Duodenal mucosa (tissue), 2 donors: ENCODE measurements at regions not wholly inside any gene's neighbourhood (a gene's known extent, or its start where the extent isn't known, plus 50 kb on each side); places are given as distances from the start of the nearest gene placed in this dataset.

ENCODE experiments used
- H3K27ac ChIP-seq: one replicate; pipeline ENCODE4 v1.7.0; 2013; ENCODE audit warnings: low read depth, low read length
- H3K27me3 ChIP-seq, 2 donors: one replicate each; pipeline ENCODE4 v1.7.0; 2013; ENCODE audit warnings: low read length in 2 of 2, control low read depth in 1 of 2; ENCODE audit not compliant: insufficient read depth in 2 of 2, control insufficient read depth in 1 of 2
- H3K36me3 ChIP-seq, 2 donors: one replicate each; pipeline ENCODE4 v1.7.0; 2013; ENCODE audit warnings: low read length in 2 of 2, control low read depth in 1 of 2; ENCODE audit not compliant: insufficient read depth in 2 of 2, control insufficient read depth in 1 of 2
- H3K4me1 ChIP-seq, 2 donors: one replicate each; pipeline ENCODE4 v1.7.0; 2013; ENCODE audit warnings: low read length in 2 of 2, control low read depth in 1 of 2; ENCODE audit not compliant: insufficient read depth in 2 of 2, control insufficient read depth in 1 of 2
- H3K4me3 ChIP-seq, 2 donors: one replicate each; pipeline ENCODE4 v1.7.0; 2013; ENCODE audit warnings: low read length in 2 of 2, low read depth in 1 of 2
- H3K9ac ChIP-seq, 2 donors: one replicate each; pipeline ENCODE4 v1.7.0; 2013; ENCODE audit warnings: low read length in 2 of 2, low read depth in 1 of 2
- H3K9me3 ChIP-seq, 2 donors: one replicate each; pipeline ENCODE4 v1.7.0; 2013; ENCODE audit warnings: low read length in 2 of 2, control low read depth in 1 of 2; ENCODE audit not compliant: control insufficient read depth in 1 of 2

- Histone ChIP-seq H3K36me3 (no peaks in the 10 kb centered on the region), H3K27me3 (peaks cover 8% of the 10 kb centered on the region in 2 donors), H3K9me3 (no peaks in the 10 kb centered on the region), H3K4me3 (no peak overlapping the region), H3K4me1 (no peaks in the 10 kb centered on the region), H3K27ac (no peak overlapping the region), H3K9ac (no peak overlapping the region)
These were observed 436.2 kb upstream of the ZFHX3 start for GRCh38 chr16:73483934-73484711.

GRCh38 chr16:73483076-73483791 is 435.3 kb upstream of the ZFHX3 start:
- no peaks in the 10 kb centered on the region for H3K36me3 ChIP-seq
- peaks cover 8% of the 10 kb centered on the region in 2 donors for H3K27me3 ChIP-seq
- no peaks in the 10 kb centered on the region for H3K9me3 ChIP-seq
- no peaks in the 10 kb centered on the region for H3K4me1 ChIP-seq
- no peak overlapping the region for H3K27ac ChIP-seq
- H3K4me3 ChIP-seq = no peak overlapping the region
- no peak overlapping the region for H3K9ac ChIP-seq

DNA sequence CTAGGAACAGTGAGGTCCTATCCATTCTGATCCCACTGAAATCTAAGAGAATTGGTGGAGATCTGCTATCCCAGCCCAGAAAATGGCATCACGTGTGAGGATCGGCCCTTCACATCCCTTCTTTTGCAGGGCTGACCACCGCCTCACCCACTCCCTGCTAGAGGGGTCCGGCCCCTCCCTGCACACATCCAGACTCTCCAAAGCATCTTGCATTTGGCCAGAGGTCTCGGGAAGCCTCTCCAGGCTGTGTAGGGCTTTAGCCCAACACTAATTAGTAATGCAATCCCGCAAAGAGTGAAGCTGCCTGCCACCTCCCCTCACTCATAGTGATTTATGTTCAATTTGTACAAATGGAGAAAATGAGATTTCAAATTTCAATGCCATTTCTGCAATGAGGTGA is 434.4 kb upstream of the ZFHX3 start:
- Histone ChIP-seq H3K4me1 (no peaks in the 10 kb centered on the region), H3K9ac (no peak overlapping the region), H3K9me3 (no peaks in the 10 kb centered on the region), H3K4me3 (no peak overlapping the region), H3K36me3 (no peaks in the 10 kb centered on the region), H3K27ac (no peak overlapping the region), H3K27me3 (peaks cover 8% of the 10 kb centered on the region in 2 donors)

GRCh38 chr16:73480381-73480780 is 432.5 kb upstream of the ZFHX3 start:
- H3K27me3 ChIP-seq = peaks cover 8% of the 10 kb centered on the region in 2 donors

GRCh38 chr16:73473713-73474112 is 425.8 kb upstream of the ZFHX3 start:
- Histone ChIP-seq H3K9me3 (no peaks in the 10 kb centered on the region), H3K27ac (no peak overlapping the region), H3K4me3 (no peak overlapping the region), H3K4me1 (no peaks in the 10 kb centered on the region), H3K36me3 (no peaks in the 10 kb centered on the region), H3K27me3 (no peaks in the 10 kb centered on the region), H3K9ac (no peak overlapping the region)

More at GRCh38 chr16:73480381-73480780, 432.5 kb upstream of the ZFHX3 start:
- Histone ChIP-seq H3K36me3 (no peaks in the 10 kb centered on the region), H3K4me3 (no peak overlapping the region), H3K4me1 (no peaks in the 10 kb centered on the region), H3K9ac (no peak overlapping the region), H3K27ac (no peak overlapping the region), H3K9me3 (no peaks in the 10 kb centered on the region)

GRCh38 chr16:73464834-73465233 is 416.9 kb upstream of the ZFHX3 start:
- H3K36me3 ChIP-seq = no peaks in the 10 kb centered on the region
- H3K27ac ChIP-seq = no peak overlapping the region
- H3K9ac ChIP-seq = no peak overlapping the region
- no peaks in the 10 kb centered on the region for H3K4me1 ChIP-seq
- no peak overlapping the region for H3K4me3 ChIP-seq
- no peaks in the 10 kb centered on the region for H3K9me3 ChIP-seq
- H3K27me3 ChIP-seq = no peaks in the 10 kb centered on the region

- Histone ChIP-seq H3K4me1 (no peaks in the 10 kb centered on the region), H3K4me3 (no peak overlapping the region), H3K36me3 (no peaks in the 10 kb centered on the region), H3K27ac (no peak overlapping the region), H3K9me3 (no peaks in the 10 kb centered on the region), H3K9ac (no peak overlapping the region), H3K27me3 (no peaks in the 10 kb centered on the region)
These were observed 411.7 kb upstream of the ZFHX3 start for GRCh38 chr16:73459586-73459985.

- Histone ChIP-seq H3K4me3 (no peak overlapping the region), H3K9me3 (no peaks in the 10 kb centered on the region), H3K27me3 (no peaks in the 10 kb centered on the region), H3K36me3 (no peaks in the 10 kb centered on the region), H3K9ac (no peak overlapping the region), H3K27ac (no peak overlapping the region), H3K4me1 (no peaks in the 10 kb centered on the region)
These were observed 409.9 kb upstream of the ZFHX3 start for GRCh38 chr16:73457851-73458250.

GRCh38 chr16:73448970-73449369 is 401.0 kb upstream of the ZFHX3 start:
- H3K4me1 ChIP-seq = no peaks in the 10 kb centered on the region

DNA sequence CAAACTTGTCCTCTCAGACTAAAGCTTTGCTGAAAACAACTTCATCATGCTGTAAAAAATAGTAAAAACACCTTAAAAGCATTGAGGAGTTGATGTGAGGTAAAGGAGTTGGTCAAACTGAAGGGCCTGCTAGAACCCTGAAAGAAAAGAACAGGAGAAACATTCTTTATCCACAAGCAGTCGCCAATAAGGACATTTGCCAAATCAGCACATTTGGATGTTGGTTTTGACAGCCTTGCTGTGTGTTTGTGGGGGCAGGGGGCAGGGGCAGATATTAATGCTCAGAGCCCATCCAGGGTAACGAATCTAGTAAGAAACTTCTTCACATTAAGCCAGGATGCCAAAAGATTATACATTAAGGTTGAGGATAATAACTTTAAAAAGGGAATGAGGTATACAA is 399.9 kb upstream of the ZFHX3 start:
- Histone ChIP-seq H3K36me3 (no peaks in the 10 kb centered on the region), H3K9me3 (peaks cover 0 to 12% of the 10 kb centered on the region in 2 donors), H3K4me1 (no peaks in the 10 kb centered on the region), H3K27me3 (no peaks in the 10 kb centered on the region), H3K4me3 (no peak overlapping the region), H3K27ac (no peak overlapping the region), H3K9ac (no peak overlapping the region)

More at GRCh38 chr16:73448970-73449369, 401.0 kb upstream of the ZFHX3 start:
- Histone ChIP-seq H3K9me3 (peaks cover 0 to 12% of the 10 kb centered on the region in 2 donors), H3K27ac (no peak overlapping the region), H3K27me3 (no peaks in the 10 kb centered on the region), H3K36me3 (no peaks in the 10 kb centered on the region), H3K4me3 (no peak overlapping the region), H3K9ac (no peak overlapping the region)
